A673 (cell line): ENCODE measurements at regions not wholly inside any gene's neighbourhood (a gene's known extent, or its start where the extent isn't known, plus 50 kb on each side); places are given as distances from the start of the nearest gene placed in this dataset.

Experiments
- BruUV-seq: library from RNA; stranded (reverse); fragments of 400-500 nt; replicated peaks from 2 replicates; lab custom pipeline; 2021; lab: Mats Ljungman, UMichigan
- CTCF ChIA-PET: fragments of 300-600 bp; sonication (Branson Sonifier 250); formaldehyde crosslinking; loops from one replicate; lab custom pipeline; 2022; ENCODE audit warnings: antibody characterized with exemption; lab: Charles Lee
- POLR2A ChIA-PET: fragments of 300-600 bp; sonication (Branson Sonifier 250); formaldehyde crosslinking; loops from one replicate; lab custom pipeline; 2022; ENCODE audit warnings: antibody characterized with exemption; ENCODE audit not compliant: low non-redundant PET; lab: Charles Lee
- DNase-seq: peaks from one replicate; pipeline ENCODE4 v3.0.0-alpha.2; 2015; ENCODE audit warnings: low spot score
- H3K27ac ChIP-seq: fragments of 200-600 bp; sonication (generic); 2 replicates; pipeline ENCODE4 v1.5.1; 2016; ENCODE audit warnings: mixed run types, low read depth, mild to moderate bottlenecking, mixed read lengths, antibody characterized with exemption, low read length; ENCODE audit not compliant: poor library complexity, severe bottlenecking
- H3K27me3 ChIP-seq: fragments of 200-600 bp; sonication (generic); replicated peaks from 2 replicates; pipeline ENCODE4 v1.6.1; 2017; ENCODE audit warnings: mixed run types, low read depth, mild to moderate bottlenecking, mixed read lengths, antibody characterized with exemption, low read length; ENCODE audit not compliant: insufficient read depth, poor library complexity
- H3K36me3 ChIP-seq: fragments of 200-600 bp; sonication (generic); 2 replicates; pipeline ENCODE4 v1.6.1; 2016; ENCODE audit warnings: mixed run types, mild to moderate bottlenecking, mixed read lengths, antibody characterized with exemption, low read length; ENCODE audit not compliant: insufficient read depth, poor library complexity, severe bottlenecking
- H3K4me1 ChIP-seq: fragments of 200-600 bp; sonication (generic); 2 replicates; pipeline ENCODE4 v1.6.1; 2017; ENCODE audit warnings: mixed run types, mild to moderate bottlenecking, mixed read lengths, antibody characterized with exemption, low read length; ENCODE audit not compliant: insufficient read depth, poor library complexity, severe bottlenecking
- H3K4me3 ChIP-seq: fragments of 200-600 bp; sonication (generic); 2 replicates; pipeline ENCODE4 v1.5.1; 2016; ENCODE audit warnings: low read depth, mixed run types, mild to moderate bottlenecking, mixed read lengths, low read length; ENCODE audit not compliant: poor library complexity, severe bottlenecking
- H3K9me3 ChIP-seq: fragments of 200-600 bp; sonication (generic); 2 replicates; pipeline ENCODE4 v1.6.1; 2016; ENCODE audit warnings: mixed run types, low read depth, mild to moderate bottlenecking, mixed read lengths, antibody characterized with exemption, low read length; ENCODE audit not compliant: poor library complexity, severe bottlenecking
- EZH2 ChIP-seq: fragments of 200-600 bp; sonication (generic); IDR thresholded peaks from 2 replicates; pipeline ENCODE4 v1.6.1; 2017; ENCODE audit warnings: borderline replicate concordance, low read depth, mild to moderate bottlenecking, mixed read lengths, antibody characterized with exemption, low read length; ENCODE audit not compliant: poor library complexity, severe bottlenecking
- intact Hi-C: fragments of 100-400 bp; cut with micrococcal nuclease; formaldehyde crosslinking; loops from one replicate; pipeline ENCODE4 v1.10.0; 2022; ENCODE audit not compliant: unreplicated experiment
- TF ChIP-seq, protein P1 (sequence below): fragments of 300-800, 200-600 bp; sonication (generic); conservative IDR thresholded peaks from 2 replicates; pipeline ENCODE4 v1.5.1; 2017; ENCODE audit warnings: low read depth, mild to moderate bottlenecking, antibody characterized with exemption, low read length, moderate library complexity, mixed read lengths

DNA sequence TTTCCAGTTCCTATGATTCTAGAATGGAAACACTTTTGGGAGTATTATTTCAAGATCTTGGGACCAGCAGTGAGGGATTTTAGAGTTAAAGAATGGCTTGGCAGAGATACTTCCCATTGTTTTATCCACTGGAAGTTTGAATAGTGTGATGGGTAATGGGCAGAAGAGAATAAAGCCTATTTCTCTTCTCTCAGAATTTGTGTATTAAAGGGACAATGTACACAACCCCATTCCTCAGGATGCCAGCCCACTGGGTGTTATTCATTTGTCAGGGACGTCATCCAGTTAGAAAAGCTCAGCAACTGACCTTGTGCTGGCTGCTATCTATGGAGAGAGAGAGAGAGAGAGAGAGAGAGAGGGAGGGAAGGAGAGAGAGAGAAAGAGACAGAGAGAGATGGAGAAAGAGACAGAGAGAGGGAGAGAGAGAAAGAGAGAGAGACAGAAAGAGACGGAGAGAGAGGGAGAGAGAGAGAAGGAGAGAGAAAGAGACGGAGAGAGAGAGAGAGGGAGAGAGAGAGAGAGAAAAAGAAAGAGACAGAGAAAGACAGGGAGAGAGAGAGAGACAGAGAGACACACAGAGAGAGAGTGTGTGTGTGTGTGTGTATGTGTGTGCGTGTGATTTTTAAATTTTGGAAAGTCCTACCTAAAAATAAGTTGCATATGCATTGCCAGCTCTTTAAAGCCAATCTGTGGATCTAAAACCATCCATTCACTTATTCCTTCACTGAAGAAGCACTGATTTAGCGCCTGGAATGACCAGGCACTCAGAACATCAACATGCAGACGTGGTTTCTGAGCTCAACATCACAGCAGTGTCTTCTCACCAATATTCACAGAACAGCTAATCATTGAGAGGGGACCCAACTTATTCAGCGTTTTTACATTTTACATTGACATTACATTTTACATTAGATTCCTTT is 388.8 kb downstream of the THBS2 start:
- no peaks in the 10 kb centered on the region for H3K36me3 ChIP-seq
- BruUV-seq, result no TSS peak
- no peaks in the 10 kb centered on the region for H3K9me3 ChIP-seq
- TF ChIP-seq, protein P1, sequence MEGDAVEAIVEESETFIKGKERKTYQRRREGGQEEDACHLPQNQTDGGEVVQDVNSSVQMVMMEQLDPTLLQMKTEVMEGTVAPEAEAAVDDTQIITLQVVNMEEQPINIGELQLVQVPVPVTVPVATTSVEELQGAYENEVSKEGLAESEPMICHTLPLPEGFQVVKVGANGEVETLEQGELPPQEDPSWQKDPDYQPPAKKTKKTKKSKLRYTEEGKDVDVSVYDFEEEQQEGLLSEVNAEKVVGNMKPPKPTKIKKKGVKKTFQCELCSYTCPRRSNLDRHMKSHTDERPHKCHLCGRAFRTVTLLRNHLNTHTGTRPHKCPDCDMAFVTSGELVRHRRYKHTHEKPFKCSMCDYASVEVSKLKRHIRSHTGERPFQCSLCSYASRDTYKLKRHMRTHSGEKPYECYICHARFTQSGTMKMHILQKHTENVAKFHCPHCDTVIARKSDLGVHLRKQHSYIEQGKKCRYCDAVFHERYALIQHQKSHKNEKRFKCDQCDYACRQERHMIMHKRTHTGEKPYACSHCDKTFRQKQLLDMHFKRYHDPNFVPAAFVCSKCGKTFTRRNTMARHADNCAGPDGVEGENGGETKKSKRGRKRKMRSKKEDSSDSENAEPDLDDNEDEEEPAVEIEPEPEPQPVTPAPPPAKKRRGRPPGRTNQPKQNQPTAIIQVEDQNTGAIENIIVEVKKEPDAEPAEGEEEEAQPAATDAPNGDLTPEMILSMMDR, result no peak
- TF ChIP-seq EZH2, result no peak
- H3K4me1 ChIP-seq, result no peaks in the 10 kb centered on the region
- ChIA-PET POLR2A (no interaction called here), CTCF (no interaction called here)
- H3K4me3 ChIP-seq, result no peak overlapping the region
- no peak for DNase-seq
- H3K27ac ChIP-seq, result no peak overlapping the region
- intact Hi-C loops, result no loop called here
- H3K27me3 ChIP-seq, result no peaks in the 10 kb centered on the region

DNA sequence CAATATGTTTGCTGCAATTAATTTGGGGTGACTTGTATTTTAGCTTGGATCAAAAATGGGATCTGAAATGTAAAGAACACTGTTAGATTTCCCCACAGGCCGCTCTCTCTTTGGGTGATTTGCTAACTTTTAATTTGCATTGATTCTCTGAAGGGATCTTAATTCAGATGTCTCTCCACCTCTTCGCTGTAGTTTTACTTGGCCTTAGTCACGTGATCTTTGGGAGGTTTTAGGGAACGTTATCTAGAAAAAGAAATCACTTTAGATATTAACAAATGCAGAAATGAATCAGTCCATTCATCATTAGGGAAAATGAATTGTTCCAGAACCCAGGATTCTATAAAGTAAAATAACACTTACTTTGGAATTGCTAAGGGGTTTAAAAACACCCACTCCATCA is 390.2 kb downstream of the THBS2 start:
- H3K36me3 ChIP-seq, result no peaks in the 10 kb centered on the region
- TF ChIP-seq, protein P1, result no peak
- no peak for TF ChIP-seq EZH2
- BruUV-seq, result no TSS peak
- no peak overlapping the region for H3K27ac ChIP-seq
- POLR2A ChIA-PET, result no interaction called here
- no peaks in the 10 kb centered on the region for H3K9me3 ChIP-seq
- CTCF ChIA-PET, result no interaction called here
- DNase-seq, result no peak
- H3K27me3 ChIP-seq, result no peaks in the 10 kb centered on the region
- no peaks in the 10 kb centered on the region for H3K4me1 ChIP-seq
- no peak overlapping the region for H3K4me3 ChIP-seq
- intact Hi-C loops, result no loop called here

DNA sequence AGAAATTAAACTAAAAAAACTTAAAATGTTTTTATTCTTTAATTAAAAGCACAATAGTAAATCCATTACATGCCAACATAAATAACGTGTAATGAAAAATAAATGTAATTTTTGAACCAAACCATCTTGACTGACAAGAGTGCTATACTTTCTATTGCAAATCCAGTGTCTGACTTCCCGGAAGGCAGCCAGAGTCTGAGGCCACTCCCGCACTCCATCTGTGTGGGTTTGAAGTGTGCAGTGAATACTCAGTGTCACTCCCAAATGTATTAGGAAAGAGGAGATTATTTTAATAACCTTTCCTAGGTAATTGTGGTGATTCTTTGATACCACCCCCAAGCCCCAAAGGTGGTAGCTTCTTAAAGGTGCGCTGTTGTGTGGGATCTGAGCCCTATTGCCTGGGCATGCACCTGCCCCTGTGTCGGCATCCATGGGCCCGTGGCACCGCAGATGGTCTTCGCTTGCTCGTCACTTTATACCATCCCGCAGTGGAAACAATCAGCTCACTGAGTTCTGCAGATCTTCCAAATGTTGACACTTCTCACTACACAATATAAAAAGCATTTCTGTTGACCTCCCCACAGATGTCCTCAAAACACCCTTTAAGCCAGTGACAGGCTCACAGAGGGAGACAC is 391.2 kb downstream of the THBS2 start:
- H3K27me3 ChIP-seq, result no peaks in the 10 kb centered on the region
- intact Hi-C loops, result no loop called here
- H3K9me3 ChIP-seq, result no peaks in the 10 kb centered on the region
- no peak overlapping the region for H3K4me3 ChIP-seq
- no peak for DNase-seq
- ChIA-PET CTCF (no interaction called here), POLR2A (no interaction called here)
- BruUV-seq, result no TSS peak
- H3K27ac ChIP-seq, result no peak overlapping the region
- no peaks in the 10 kb centered on the region for H3K4me1 ChIP-seq
- no peaks in the 10 kb centered on the region for H3K36me3 ChIP-seq
- TF ChIP-seq, protein P1, result no peak
- no peak for TF ChIP-seq EZH2
